ENCODE measurements at regions not wholly inside any gene's neighbourhood (a gene's known extent, or its start where the extent isn't known, plus 50 kb on each side); places are given as distances from the start of the nearest gene placed in this dataset.

- no peak for ATAC-seq
Measured at GRCh38 chr2:21451403-21451802, 327.6 kb downstream of the TDRD15 start.

GRCh38 chr2:21452263-21452662 is 328.5 kb downstream of the TDRD15 start:
- no peak for ATAC-seq

- ATAC-seq: no peak
Measured at GRCh38 chr2:21452678-21453077, 328.9 kb downstream of the TDRD15 start.

- ATAC-seq: no peak
Measured at GRCh38 chr2:21453723-21454450, 330.1 kb downstream of the TDRD15 start.

GRCh38 chr2:21454839-21455238 is 331.1 kb downstream of the TDRD15 start:
- ATAC-seq: no peak

GRCh38 chr2:21461754-21462240 is 338.0 kb downstream of the TDRD15 start:
- no peak for ATAC-seq

- no peak for ATAC-seq
Measured at GRCh38 chr2:21466341-21466927, 342.7 kb downstream of the TDRD15 start.

GRCh38 chr2:21467280-21467818 is 343.6 kb downstream of the TDRD15 start:
- ATAC-seq: no peak

GRCh38 chr2:21467910-21468309 is 344.1 kb downstream of the TDRD15 start:
- no peak for ATAC-seq

GRCh38 chr2:21468624-21469023 is 344.9 kb downstream of the TDRD15 start:
- no peak for ATAC-seq

GRCh38 chr2:21469158-21469557 is 345.4 kb downstream of the TDRD15 start:
- ATAC-seq: no peak

- no peak for ATAC-seq
Measured at GRCh38 chr2:21469564-21469963, 345.8 kb downstream of the TDRD15 start.

GRCh38 chr2:21480162-21480561 is 356.4 kb downstream of the TDRD15 start:
- no peak for ATAC-seq

GRCh38 chr2:21484643-21485042 is 360.9 kb downstream of the TDRD15 start:
- ATAC-seq: no peak

- ATAC-seq: no peak
Measured at GRCh38 chr2:21486445-21486844, 362.7 kb downstream of the TDRD15 start.

GRCh38 chr2:21489080-21489479 is 365.3 kb downstream of the TDRD15 start:
- ATAC-seq: no peak

- no peak for ATAC-seq
Measured at GRCh38 chr2:21498016-21498415, 374.2 kb downstream of the TDRD15 start.

- ATAC-seq: no peak
Measured at GRCh38 chr2:21500401-21500945, 376.7 kb downstream of the TDRD15 start.

- ATAC-seq: no peak
Measured at GRCh38 chr2:21501376-21502027, 377.7 kb downstream of the TDRD15 start.

- no peak for ATAC-seq
Measured at GRCh38 chr2:21515903-21516302, 392.1 kb downstream of the TDRD15 start.

- ATAC-seq: no peak
Measured at GRCh38 chr2:21519412-21519811, 395.6 kb downstream of the TDRD15 start.

GRCh38 chr2:21519821-21520220 is 396.1 kb downstream of the TDRD15 start:
- ATAC-seq: no peak

GRCh38 chr2:21535826-21536225 is 412.1 kb downstream of the TDRD15 start:
- ATAC-seq: no peak

All from activated CD4-positive, CD25-positive, alpha-beta regulatory T cell treated with anti-CD3 and anti-CD28 coated beads, Interleukin-2, amount 50 U/mL, for 24 hours (primary cell).